SK-N-SH treated with all-trans-retinoic acid at 6 μM for 48 hours (cell line): ENCODE measurements at regions not wholly inside any gene's neighbourhood (a gene's known extent, or its start where the extent isn't known, plus 50 kb on each side); places are given as distances from the start of the nearest gene placed in this dataset.

Source experiments
- ESRRG ChIP-seq: fragments of 250-450 bp; sonication (Bioruptor Pico); IDR thresholded peaks from 2 replicates; pipeline ENCODE4 v1.6.1; 2021; ENCODE audit warnings: mild to moderate bottlenecking
- GLIS3 ChIP-seq: fragments of 250-450 bp; sonication (Bioruptor Pico); IDR thresholded peaks from 2 replicates; pipeline ENCODE4 v1.5.0; 2020; ENCODE audit warnings: mild to moderate bottlenecking, moderate library complexity
- PATZ1 ChIP-seq: fragments of 250-450 bp; sonication (Bioruptor Pico); IDR thresholded peaks from 2 replicates; pipeline ENCODE4 v1.8.0; 2020; ENCODE audit warnings: mild to moderate bottlenecking, moderate library complexity, borderline replicate concordance
- POU6F1 ChIP-seq: fragments of 250-450 bp; sonication (Bioruptor Pico); IDR thresholded peaks from 2 replicates; pipeline ENCODE4 v1.8.0; 2021; ENCODE audit warnings: low read depth, mild to moderate bottlenecking, moderate library complexity, borderline replicate concordance
- RARB ChIP-seq: fragments of 250-450 bp; sonication (Bioruptor Pico); IDR thresholded peaks from 2 replicates; pipeline ENCODE4 v1.8.0; 2021; ENCODE audit warnings: mild to moderate bottlenecking, moderate library complexity
- TCF4 ChIP-seq: fragments of 250-450 bp; sonication (Bioruptor Pico); IDR thresholded peaks from 2 replicates; pipeline ENCODE4 v1.8.0; 2021; ENCODE audit warnings: mild to moderate bottlenecking, moderate library complexity, borderline replicate concordance
- ZFP3 ChIP-seq: fragments of 250-450 bp; sonication (Bioruptor Pico); IDR thresholded peaks from 2 replicates; pipeline ENCODE4 v1.5.0; 2020; ENCODE audit warnings: mild to moderate bottlenecking, moderate library complexity
- ZFP30 ChIP-seq: fragments of 450-650 bp; formaldehyde crosslinking; IDR thresholded peaks from 2 replicates; pipeline ENCODE4 v1.5.0; 2022; ENCODE audit warnings: mild to moderate bottlenecking, moderate library complexity

GRCh38 chr11:130744794-130745193 lies 171.5 kb downstream of the SNX19 start:
- TF ChIP-seq RARB (CRISPR knock-in tag), result no peak
- no peak for TF ChIP-seq ESRRG (CRISPR knock-in tag)
- TF ChIP-seq ZFP30 (CRISPR knock-in tag), result no peak
- TF ChIP-seq TCF4 (CRISPR knock-in tag), result no peak
- TF ChIP-seq PATZ1 (CRISPR knock-in tag), result no peak
- no peak for TF ChIP-seq GLIS3 (CRISPR knock-in tag)
- TF ChIP-seq ZFP3, result no peak
- TF ChIP-seq POU6F1 (CRISPR knock-in tag), result no peak
